NCI-H2029 treated with DMSO at 0.1 percent for 48 hours (cell line): ENCODE measurements at regions not wholly inside any gene's neighbourhood (a gene's known extent, or its start where the extent isn't known, plus 50 kb on each side); places are given as distances from the start of the nearest gene placed in this dataset.

Source experiments
- DNase-seq: peaks from one replicate; lab custom pipeline; 2025; lab: John Stamatoyannopoulos, UW

DNA sequence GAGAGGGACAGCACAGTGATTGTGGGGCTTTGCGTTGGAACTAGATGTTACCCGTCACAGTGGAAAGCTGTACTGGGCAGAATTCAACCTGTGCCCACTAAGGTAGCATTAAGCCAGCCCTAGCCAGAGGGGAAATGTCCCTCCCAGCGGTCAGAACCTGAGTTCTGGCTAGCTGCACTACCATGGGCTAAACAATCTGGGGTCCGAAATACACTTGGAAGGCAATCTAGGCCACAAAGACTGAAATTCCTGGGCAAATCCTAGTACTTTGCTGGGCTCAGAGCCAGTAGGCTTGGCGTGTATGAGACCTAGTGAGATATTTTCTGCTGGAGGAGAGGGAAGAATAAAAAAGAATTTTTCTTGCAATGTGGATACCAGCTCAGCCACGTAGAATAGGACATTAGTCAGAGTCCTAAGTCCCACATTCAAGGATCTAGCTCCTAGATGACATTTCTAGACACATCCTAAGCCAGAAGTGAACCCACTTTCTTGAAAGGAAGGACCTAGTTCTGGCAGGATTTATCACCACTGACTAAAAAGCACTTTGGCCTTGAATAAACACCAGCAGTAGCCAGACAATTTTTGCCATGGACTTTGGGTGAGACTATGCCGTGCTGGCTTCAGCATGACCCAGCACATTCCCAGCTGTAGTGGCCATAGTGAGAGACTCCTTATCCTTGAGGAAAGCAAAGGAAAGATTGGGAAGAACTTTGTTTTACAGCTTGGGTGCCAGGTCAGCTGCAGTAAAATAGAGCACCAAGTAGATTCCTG, 618.0 kb downstream of the BRINP1 start:
- DNase-seq = no peak

DNA sequence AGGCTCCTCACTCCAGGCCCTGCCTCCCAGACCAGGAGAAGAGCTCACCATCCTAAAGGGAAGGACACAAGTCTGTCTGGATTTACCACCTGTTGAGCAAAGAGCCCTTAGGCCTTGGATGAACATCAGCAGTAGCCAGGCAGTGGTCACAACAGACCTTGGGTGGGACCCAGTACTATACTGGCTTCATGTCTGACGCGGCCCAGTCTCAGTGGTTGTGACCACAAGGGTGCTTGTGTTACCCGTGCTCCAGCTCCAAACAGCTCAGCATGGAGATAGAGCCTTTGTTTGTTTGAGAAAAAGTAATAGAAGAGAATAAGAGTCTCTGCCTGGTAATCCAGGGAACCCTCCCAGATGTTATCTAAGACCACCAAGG, 617.4 kb downstream of the BRINP1 start:
- no peak for DNase-seq

DNA sequence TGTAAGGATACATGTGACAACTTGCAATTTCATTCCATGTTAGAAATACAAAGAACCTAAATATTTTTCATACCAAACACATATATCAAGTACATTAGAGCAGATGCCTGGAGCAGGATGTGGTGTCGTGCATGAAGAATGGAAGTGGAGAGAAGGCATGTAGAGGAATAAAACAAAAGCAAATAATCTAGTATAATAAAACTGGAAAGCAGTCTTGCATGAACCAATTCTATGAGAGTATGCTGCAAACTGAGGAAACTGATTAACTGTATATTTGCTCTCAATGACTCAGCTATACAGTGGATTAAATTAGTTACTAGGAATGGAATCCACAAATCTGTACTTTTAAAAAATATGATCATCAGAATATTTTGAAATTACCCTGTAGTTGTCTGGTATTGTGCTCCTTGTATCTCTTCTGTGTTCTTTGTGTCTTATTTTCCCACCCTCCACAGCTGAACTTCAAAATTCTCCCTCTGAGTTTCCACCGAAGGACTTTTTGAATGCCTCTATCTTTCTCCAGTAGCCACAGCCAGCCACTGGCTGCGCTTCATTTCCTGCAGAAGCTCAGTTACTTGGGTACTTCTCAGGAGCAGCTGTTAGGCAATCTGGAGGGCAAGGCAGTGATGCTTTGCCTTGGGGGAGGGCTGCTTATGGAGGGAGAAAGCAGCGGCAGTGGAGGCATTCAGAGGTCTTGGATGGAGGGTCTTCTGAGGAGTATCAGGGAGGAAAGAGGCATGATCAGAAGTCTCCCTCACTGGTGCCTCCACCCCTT, 608.0 kb downstream of the BRINP1 start:
- no peak for DNase-seq

DNA sequence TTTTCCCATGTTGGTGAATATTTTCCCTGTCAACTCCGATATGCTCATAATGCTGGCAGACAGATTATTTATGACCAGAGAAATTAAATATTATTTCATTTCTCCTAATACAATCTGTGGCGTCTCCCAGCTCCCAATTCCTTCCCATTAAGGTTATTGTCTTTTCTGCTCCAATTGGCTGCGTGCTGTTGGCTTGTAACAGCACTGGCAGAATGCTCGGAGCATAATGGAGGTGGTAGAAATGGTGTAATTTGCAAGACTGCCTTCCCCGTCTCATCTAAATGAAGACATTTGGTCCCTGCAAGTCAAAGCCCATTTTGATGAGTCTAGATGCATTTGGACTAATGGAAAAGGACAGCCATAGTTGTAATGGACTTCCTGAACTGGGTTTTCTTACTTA, 601.7 kb downstream of the BRINP1 start:
- no peak for DNase-seq

DNA sequence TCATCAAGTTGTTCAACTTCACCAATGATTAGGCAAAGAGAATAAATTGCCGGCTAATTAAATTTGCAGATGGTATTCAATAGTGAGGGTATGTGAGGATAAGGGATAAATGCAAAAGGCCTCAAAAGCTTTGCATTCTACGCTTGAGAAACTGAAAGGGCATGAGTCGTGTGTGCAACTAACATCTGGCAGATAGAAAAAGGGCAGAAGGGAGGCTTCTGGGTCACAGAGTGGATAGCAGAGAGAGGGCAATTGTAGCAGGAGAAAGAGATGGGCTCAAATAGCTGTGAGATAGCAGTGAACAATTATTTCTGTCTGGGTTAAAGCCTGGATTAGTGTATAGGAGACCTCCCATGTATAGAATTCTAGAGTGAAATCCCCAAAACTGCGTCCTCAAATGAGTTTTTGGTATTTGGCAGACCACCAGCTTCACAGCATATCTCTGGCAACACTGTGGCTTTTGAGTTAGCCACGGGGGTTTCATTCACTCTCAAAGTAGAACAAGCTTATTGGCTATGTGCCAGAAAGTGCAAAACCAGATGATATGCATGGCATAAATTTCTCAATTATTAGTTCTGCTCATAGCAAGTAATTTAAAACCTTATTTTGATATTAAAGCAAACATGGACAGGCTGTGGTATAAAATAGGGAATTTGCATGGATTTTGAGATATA, 586.3 kb downstream of the BRINP1 start:
- DNase-seq = no peak

DNA sequence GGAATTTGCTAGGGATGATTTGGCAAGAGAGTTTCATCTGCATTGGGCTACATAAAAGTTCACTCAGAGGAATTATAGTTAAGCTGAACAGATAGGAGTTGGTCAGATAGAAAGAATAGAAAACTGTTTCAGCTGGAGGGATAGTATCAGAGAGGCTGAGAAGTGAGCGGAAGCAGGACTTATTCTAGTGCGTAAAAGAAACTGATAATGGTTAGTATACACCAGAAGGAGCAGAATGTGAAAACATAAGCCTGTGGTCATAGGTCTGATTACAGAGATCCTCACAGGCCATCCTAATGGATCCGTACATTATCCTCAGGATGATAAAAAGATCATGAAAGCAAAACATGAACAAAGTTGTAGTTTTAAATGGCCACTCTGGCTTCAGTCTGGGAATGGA, 585.2 kb downstream of the BRINP1 start:
- no peak for DNase-seq

DNA sequence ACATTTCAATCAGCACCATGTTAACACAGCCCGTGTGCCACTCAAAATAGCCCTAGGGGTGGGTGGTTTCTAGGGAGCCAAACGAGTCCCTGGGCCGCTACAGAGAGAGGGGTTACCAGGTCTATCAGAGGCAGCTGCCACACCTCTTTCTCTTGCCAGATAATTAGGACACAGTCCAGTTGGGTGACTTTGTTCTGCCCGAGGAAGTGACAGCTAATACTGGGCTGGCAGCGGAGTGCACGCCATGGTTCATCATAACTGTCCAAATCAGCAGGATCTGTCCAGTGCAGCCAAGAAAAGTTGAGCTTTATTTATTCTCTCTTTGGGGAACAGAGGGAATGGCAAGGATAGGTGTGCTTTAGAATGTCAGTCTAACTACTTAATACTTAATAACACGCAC, 583.8 kb downstream of the BRINP1 start:
- DNase-seq = no peak

DNA sequence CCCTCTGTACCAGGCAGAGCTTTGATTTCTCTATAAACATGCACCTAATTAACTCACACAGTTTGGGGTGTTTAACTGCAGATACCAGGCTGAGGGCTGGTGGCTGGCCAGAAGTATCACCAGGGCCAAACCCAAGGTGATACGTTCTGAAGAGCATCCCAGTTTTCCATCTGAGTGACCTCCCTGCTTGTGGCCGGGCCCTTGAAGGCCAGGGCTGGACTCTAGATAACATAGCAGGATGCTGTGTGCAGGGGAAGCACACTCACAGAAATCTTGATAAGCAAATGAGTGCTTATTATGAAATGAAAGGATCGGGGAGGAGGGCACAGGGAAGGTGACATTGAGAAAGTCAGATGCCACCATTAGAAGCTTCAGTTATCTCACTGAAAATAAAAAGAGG, 582.4 kb downstream of the BRINP1 start:
- DNase-seq = no peak

DNA sequence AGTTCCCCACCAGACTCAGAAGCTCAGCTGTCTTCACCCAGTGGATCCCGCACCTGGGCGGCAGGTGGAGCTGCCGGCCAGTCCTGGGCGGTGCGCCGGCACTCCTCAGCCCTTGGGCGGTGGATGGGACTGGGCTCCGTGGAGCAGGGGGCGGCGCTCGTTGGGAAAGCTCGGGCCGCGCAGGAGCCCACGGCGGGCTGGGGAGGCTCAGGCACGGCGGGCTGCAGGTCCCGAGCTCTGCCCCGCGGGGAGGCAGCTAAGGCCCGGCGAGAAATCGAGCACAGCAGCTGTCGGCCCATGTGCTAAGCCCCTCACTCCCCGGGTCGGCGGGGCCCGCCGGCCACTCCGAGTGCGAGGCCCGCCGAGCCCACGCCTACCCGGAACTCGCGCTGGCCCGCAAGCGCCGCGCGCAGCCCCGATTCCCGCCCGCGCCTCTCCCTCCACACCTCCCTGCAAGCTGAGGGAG, 560.0 kb downstream of the BRINP1 start:
- no peak for DNase-seq

DNA sequence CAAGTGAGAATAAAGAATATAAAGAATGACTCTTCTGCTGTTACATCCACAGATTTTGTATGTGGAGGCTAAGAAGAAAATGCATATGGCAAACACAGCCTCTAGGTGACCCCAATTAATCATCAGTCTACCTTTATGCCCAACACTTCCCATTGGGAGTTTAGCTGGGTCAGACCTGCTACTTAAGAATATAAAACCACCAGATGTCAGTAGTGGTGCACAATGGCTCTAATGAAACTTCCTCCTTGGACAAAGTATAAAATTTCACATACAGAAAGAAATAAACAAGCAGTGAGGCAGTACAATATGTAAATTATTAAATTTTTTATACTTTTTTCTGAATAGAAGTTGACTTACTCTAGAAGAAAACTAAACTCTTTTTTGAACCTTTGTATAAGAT, 539.9 kb downstream of the BRINP1 start:
- DNase-seq = peak; percentile 4

DNA sequence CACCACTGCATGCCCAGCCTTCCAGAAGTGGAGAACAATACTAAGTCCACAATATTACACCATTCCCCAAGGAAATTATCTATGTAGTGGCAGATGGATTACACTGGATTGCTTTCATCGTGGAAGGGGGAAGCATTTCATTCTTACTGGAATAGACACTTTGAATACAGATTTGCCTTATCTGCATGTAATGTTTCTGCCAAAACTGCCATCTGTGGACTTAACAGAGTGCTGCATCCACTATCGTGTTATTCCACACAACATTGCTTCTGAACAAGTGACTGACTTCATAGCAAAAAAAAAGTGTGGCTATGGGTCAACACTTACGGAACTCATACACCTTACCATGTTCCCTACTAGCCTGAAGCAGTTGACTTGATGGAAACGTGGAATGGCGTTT, 536.9 kb downstream of the BRINP1 start:
- DNase-seq = no peak

DNA sequence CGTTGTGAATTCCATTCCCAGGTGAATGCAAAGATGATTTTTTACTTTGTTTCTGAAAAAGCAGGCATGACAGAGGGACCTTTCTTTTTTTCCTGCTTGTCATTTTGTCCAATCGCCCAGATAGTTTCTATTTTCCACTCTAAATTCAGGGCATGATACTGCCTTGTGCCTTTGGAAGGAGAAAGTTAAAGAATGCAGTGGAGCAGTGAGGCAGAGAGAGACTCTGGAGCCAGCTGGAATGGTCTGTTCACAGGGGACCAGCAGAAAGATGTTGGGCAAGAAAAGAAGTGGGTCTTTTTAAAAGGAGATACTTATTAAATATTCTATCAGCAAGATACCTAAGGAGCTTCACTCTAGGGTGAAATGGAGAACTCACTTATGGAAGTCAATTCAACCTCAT, 532.3 kb downstream of the BRINP1 start:
- DNase-seq = no peak

DNA sequence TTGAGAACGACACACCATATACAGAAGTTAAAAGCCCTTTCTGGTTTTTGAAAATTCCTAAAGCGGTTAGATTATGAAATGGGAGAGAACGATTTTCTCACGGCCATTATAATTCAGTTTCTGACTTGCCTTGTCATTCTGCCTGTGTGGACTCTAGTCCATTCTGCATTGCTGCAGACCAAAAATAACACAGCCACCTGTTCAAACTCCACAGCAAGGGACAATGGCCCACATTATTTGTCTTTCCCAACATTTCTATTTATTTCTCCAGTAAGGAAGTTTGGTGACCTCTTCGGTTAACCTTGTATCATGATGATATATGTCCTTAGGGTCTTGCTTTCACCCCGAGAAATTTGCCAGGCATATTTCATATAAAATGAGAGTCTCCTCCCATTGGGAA, 497.7 kb downstream of the BRINP1 start:
- no peak for DNase-seq

DNA sequence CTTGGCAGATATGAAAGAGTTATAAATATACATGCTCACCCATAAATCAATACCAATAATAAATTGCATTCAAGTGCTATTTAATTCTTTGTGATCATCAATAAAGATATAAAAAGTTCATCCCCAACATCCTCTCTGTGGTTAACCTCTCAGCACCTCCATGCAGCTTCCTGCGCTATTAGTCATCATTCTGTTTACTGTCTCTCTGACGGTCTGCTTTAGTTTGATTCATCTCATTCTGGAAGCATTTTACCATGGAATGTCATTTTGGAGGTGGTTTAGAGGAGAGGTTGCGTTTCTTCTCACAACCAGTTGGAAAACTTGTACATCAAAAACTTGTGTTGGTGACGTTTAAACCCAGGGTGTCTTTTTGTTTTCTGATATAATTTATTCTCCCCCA, 486.6 kb downstream of the BRINP1 start:
- DNase-seq = no peak

DNA sequence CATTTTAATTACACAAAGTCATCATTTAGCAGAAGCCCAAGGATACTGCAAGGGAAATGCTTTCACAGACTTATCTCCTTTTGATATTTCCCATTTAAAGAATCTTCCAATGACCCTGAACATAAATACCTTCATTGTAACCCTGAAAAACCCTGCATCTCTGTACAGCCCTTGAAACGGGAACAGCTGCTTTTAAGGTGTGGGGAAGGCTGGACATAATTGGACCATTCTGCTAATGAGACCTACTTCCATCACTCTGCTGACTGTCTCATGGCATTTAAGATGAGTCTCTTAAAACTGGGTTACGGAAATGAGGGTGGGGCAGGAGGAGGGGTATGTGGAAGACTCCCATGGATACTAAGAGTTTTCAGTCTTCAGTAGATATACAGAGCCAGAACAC, 485.8 kb downstream of the BRINP1 start:
- DNase-seq = no peak

DNA sequence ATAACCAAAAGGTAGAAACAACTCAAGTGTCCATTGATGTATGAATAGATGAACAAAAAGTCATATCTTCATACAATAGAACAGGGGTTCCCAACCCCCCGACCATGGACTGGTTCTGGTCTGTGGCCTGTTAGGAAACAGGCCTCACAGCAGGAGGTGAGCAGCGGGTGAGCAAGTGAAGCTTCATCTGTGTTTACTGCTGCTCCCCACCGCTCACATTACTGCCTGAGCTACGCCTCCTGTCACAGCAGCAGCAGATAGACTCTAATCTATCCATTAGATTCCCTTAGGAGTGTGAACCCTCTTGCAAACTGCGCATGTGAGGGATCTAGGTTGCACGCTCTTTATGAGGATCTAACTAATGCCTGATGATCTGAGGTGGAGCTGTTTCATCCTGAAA, 478.0 kb downstream of the BRINP1 start:
- DNase-seq = no peak

DNA sequence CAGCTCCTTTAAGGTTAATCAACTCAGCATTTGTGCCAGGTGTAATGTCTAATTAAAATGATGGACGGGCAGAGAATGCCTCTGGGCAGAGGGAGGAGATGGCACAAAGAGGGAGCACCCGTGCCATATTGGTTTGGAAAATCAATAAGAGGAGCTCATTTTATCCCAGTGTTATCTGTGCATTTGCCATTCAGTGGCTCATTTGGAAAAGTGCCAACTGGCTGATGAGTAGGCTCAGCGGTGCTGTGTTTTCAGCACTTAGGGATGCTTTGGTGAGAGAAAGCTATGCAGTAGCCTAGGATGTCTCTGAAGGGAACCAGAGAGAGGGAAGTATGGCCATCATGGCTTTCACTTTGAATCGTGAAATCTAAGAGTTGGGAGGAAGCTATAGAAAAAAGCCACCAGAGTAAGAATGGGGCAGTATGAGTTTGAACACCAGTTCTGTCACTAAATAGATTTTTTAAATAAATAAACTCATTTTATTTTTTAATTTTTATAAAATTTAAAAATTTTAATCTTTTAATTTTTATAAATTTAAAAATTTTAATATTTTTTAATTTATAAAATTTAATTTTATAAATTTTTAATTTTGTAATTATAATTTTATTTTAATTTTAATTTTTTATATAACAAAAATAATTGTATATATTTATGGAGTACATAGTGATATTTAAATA, 472.8 kb downstream of the BRINP1 start:
- DNase-seq = peak; percentile 43

DNA sequence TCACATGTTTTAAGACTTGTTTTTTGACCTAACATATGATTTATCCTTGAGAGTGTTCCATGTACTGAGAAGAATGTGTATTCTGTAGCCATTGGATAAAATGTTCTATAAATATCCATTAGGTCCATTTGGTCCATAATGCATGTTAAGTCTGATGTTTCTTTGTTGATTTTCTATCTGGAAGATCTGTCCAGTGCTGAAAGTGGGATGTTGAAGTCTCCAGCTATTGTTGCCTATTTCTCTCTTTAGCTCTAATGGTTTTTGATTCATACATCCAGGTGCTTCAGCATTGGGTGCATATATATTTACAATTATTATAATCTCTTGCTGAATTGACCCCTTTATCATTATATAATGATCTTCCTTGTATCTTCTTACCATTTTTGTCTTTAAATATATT, 451.1 kb downstream of the BRINP1 start:
- DNase-seq = no peak

DNA sequence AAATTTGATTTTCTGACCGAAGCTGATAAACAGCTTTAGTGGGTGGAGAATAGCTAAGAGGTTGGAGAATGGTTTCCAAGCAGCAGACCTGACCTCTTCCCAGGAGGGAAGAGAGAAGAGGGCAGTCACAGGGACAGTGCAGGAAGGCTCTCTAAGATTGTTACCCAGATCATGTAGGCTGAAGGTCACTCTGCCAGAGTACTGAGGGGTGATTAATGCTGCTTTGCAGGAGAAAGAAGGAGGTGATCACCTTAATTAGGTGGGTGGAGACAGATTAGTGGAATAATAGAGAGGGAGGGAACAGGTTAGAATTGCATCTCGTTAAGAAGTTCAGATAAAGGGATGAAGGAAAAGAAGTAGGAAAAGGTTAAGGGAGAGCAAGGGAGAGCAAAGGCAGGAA, 440.5 kb downstream of the BRINP1 start:
- DNase-seq = no peak

DNA sequence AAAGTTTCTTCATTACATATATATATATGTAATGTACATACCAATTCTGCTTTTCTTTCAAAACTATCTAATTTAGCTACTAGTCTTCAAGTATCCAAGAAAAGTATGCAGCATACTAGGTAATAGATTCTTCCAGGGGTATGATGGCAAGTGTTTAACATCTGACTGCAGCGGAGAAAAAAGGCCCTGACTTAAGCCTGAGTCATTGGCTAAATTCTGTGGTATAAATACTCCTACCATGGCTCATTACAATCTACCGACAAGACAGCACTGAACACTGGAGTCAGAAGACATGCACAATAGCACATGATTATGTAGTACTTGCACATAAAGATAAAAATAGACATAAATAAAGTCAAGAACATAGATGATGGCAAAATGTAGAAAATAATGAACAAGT, 439.9 kb downstream of the BRINP1 start:
- no peak for DNase-seq

DNA sequence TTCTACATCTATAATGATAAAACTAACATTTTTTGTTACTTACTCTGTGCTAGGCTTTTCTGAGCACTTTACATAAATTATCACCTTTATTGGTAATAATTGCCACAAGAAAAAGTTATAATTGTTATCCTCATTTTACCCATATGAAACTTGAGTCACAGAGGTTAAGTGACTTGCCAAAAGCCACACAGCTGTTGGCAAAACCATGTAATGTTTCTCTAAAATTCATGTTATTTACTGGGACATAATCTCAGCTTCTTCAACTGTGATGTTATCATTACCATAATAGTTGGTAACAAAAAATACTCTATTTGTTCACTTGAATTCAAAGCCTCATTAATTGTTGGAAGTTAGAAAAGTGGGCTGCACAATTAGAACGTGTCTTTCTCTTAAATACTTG, 437.3 kb downstream of the BRINP1 start:
- no peak for DNase-seq

DNA sequence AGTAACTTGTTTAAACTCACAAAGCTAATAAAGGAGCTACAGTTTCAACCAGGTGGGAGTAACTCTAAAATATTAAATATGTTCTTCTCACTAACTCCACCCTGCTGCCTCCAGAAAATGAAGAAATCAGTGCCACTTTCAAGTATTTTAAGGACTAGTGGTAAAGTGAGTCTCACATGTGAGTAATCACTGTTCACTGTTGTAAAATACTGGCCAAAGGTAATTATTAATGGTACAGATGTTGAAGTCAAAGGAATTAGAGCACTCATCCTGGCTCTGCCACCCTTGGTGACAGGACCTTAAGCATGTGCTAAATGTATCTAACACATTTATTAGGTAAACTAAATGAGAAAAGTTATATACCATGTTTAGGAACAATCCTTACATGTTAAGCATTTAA, 430.7 kb downstream of the BRINP1 start:
- DNase-seq = no peak

DNA sequence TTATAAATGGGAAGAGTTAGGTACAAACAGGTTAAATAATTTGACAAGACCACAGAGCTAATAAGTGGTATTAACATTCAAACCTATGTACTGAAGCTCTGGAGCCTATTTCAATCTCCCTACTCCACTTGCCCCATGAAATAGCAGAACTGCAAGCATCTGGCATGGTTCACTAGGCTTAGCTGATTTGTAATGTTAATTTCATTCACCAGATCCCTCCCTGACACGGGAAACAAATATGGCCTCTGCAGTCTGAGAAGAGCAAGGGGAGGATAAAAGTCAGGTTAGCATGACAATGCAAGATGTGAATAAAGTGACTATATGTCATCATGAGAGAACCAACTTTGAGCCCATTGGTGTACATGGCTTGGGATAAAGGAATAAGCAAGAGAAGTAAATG, 428.8 kb downstream of the BRINP1 start:
- DNase-seq = no peak
